Kasumi-1 (cell line): ENCODE measurements at regions not wholly inside any gene's neighbourhood (a gene's known extent, or its start where the extent isn't known, plus 50 kb on each side); places are given as distances from the start of the nearest gene placed in this dataset.
"Not testable (repeated sequence)": the region's sequence is repeated elsewhere in the genome, so short reads cannot be mapped to it uniquely, and the experiment has no call there.

Experiments used
- DNase-seq, 2 experiments: peaks; one replicate each; lab custom pipeline; 2025; lab: John Stamatoyannopoulos, UW

GRCh38 chr1:185681034-185681633 lies 53.1 kb upstream of the HMCN1 start:
- DNase-seq = peak; percentile 41 to 69

DNA sequence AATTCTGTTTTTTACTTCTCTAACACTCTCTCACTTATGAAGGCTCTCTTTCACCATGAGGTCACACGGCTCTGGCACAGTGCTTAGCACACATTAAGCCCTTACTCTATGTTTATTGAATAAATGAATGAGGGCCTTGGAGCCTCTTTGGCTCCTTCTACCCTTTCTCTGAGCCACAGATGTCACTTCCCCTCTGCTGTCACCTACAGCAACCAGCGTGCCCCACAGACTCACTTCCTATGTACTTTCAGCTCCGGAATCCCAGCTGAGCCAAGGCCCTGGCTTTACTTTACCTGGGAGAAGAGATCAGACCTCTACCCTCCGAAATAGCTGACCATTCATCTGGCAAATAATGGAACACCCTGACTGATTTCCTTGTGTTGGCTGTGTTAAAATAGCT lies 53.7 kb upstream of the HMCN1 start:
- DNase-seq = peak; percentile 32 to 41

DNA sequence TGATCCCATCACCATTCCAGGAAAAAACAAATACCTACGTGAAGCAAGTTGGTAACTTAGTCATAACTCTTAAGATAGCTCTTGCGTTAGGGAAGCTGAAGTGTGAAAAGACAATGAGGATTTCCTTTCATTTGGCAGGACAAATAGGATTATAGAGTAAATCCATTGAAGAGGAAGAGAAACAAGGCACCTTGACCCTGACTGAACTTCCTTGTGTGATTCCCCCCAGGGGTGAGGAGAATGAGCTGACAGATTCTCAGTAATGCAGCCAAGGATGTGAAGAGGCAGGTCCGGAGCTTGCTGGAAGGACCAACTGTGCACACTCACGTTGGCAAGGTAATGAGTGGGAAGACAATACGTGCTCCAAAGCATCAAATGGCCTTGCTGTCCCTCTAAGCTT lies 55.0 kb upstream of the HMCN1 start:
- DNase-seq = no peak

GRCh38 chr1:185676969-185677368 lies 57.2 kb upstream of the HMCN1 start:
- DNase-seq = no peak

- no peak for DNase-seq
These were observed 60.0 kb upstream of the HMCN1 start for GRCh38 chr1:185674201-185674600.

- no peak for DNase-seq
These were observed 61.4 kb upstream of the HMCN1 start for GRCh38 chr1:185672719-185673360.

- DNase-seq = peak; percentile 66 to 69
These were observed 64.0 kb upstream of the HMCN1 start for GRCh38 chr1:185670187-185670627.

GRCh38 chr1:185668013-185668412 lies 66.2 kb upstream of the HMCN1 start:
- no peak for DNase-seq

DNA sequence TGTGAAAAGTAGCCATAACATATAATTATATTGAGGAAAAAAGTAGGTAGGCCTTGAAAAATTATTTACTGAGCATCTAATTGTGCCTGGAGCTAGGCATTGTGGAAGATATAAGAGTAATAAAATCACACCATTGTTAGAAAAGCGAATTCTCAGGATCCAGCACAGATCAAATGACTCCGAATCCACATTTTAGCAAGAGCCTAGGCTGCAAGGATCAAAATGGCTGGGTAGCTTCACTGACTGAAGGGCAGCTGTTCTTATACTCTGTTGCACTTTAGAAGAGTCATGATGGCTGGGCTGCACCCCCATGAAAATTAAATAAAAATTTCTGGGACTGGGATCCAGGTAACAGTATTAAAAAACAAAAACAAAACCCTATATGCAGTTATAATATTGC lies 67.6 kb upstream of the HMCN1 start:
- DNase-seq = no peak

DNA sequence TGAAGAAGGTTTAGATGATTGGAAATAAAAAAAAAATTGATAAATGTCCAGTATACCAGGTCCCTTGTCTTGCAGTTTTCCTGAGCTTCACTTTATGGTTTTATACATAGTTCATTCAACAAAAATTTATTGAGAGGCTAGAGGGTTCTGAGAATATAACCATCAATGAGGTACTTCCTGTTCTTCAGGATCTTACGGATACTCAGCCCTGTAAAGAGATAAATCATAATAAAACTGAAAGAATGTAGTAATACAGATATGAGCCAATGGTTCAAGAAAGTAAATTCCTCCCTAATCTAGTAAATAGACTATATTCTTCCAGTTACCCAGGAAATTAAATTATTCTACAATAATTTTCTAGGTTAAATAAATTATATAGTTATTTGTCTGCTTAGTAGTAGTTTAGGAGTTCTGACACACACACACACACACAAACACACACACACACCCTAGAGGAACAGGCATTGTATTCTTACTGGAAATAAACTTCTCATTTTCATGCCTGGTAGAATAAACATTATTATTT lies 70.4 kb upstream of the HMCN1 start:
- DNase-seq = no peak

DNA sequence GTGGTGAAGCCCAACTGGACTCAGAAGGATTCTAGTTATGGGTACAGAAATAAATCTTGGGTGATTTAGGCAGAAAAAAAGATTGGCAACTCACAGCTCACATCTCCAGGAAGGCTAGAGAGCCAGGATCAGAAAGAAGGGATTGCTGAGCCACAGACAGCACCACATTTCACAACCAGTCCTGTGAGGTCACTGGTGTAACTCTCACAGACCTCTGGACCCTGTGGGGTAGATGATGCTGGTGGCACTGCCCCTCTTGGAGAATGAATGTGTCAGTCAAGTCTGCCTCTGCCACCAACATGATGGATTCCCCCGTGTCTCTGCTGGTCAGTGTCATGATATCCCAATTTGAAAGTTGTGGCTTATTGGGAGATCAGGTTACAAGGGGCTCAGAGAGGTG lies 70.9 kb upstream of the HMCN1 start:
- DNase-seq = no peak

GRCh38 chr1:185661971-185662370 lies 72.2 kb upstream of the HMCN1 start:
- DNase-seq = peak; percentile 8 to 25

- DNase-seq = no peak
These were observed 77.5 kb upstream of the HMCN1 start for GRCh38 chr1:185656663-185657062.

GRCh38 chr1:185654952-185655314 lies 79.3 kb upstream of the HMCN1 start:
- DNase-seq = no peak

- DNase-seq = no peak
These were observed 79.8 kb upstream of the HMCN1 start for GRCh38 chr1:185654199-185654951.

GRCh38 chr1:185653615-185654014 lies 80.6 kb upstream of the HMCN1 start:
- no peak for DNase-seq

- peak; percentile 14 to 23 for DNase-seq
These were observed 81.8 kb upstream of the HMCN1 start for GRCh38 chr1:185652348-185652747.

GRCh38 chr1:185650602-185651230 lies 83.5 kb upstream of the HMCN1 start:
- DNase-seq = no peak

DNA sequence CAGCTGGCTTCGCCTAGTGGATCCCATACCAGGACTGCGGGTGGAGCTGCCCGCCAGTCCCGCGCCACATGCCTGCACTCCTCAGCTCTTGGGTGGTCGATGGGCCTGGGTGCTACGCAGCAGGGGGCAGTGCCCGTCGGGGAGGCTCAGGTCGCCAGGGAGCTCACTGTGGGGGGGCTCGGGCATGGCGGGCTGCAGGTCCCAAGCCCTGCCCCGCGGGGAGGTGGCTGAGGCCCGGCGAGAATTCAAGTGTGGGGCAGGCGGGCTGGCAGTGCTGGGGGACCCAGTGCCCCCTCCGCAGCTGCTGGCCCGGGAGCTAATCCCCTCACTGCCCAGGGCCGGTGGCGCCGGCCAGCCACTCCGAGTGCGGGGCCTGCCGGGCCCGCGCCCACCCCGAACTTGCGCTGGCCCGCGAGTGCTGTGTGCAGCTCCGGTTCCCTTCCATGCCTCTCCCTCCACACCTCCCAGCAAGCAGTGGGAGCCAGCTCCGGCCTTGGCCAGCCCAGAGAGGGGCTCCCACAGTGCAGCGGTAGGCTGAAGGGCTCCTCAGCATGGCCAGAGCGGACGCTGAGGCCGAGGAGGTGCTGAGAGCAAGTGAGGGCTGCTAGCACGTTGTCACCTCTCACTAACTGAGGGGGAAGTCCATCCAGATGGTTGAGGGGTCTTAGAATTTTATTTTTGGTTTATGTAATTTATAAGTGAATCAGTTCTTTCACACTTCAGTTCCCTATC lies 85.2 kb upstream of the HMCN1 start:
- no peak for DNase-seq

DNA sequence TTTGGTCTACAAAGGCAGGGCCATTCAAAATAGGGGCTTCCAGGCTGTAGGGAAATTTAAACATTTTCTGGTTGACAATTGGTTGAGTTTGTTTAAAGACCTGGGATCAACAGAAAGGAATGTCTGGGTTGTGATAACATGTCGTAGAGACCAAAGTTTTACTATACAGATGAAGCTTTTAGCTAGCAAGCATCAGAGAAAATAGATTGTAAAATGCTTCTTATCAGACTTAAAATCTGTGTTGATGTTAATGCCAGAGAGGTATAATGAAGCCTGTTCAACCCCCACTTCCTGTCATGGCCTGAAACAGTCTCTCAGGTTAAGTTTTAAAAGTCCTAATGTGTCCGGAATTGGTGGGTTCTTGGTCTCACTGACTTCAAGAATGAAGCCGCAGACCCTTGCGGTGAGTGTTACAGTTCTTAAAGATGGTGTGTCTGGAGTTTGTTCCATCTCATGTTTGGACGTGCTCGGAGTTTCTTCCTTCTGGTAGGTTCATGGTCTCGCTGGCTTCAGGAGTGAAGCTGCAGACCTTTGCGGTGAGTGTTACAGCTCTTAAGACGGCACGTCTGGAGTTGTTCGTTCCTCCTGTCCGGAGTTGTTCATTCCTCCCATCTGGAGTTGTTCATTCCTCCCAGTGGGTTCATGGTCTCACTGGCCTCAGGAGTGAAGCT lies 86.5 kb upstream of the HMCN1 start:
- not testable (repeated sequence) for DNase-seq

DNA sequence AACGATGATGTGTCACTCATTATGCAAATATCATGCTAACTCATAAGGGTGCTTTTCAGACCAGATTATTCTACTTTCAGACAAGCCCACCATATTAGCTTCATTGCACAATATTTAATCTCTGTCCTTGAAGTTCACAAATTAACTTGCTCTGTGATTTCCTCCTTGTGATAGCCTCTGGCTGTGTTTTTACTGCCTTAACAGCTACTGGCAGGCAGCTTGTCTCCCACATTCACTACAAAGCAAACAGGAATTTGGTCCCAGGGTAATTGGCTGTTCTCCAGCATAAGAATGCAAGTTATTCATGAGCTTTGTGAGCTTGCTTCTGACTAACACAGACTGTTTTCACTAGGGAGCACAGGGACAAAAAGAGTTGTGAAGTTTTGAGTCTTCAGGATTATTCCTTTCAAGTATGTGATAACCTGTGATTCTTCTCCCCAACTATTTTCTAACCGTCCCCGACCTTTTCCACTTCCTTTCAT lies 87.9 kb upstream of the HMCN1 start:
- no peak for DNase-seq
